NCI-H524 (cell line): ENCODE measurements at regions not wholly inside any gene's neighbourhood (a gene's known extent, or its start where the extent isn't known, plus 50 kb on each side); places are given as distances from the start of the nearest gene placed in this dataset.
A peak's percentile ranks its signal among the peaks of the same experiment; 100 is the strongest.
"Not testable (repeated sequence)": the region's sequence is repeated elsewhere in the genome, so short reads cannot be mapped to it uniquely, and the experiment has no call there.

Source experiments
- DNase-seq, 2 experiments: peaks; one replicate each; lab custom pipeline; 2025; lab: John Stamatoyannopoulos, UW

DNA sequence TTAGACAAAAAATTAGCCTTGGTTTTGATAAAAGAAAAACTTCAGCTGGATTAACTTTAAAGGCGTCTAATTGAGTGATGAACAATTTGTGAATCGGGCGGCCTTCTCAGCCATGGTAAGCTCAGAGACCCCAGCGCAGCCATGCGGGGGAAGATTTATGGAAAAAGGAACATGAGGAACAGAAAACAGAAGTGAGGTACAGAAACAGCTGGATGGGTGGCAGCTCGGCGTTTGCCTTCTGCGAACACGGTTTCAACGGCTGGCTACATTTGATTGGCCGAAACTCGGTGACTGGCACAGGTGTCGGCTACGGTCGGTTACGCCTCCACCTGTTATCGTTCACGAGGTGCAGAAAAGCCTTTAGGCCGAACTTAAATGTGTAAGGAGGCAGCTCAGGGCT is 401.4 kb upstream of the FAT1 start:
- no peak for DNase-seq

DNA sequence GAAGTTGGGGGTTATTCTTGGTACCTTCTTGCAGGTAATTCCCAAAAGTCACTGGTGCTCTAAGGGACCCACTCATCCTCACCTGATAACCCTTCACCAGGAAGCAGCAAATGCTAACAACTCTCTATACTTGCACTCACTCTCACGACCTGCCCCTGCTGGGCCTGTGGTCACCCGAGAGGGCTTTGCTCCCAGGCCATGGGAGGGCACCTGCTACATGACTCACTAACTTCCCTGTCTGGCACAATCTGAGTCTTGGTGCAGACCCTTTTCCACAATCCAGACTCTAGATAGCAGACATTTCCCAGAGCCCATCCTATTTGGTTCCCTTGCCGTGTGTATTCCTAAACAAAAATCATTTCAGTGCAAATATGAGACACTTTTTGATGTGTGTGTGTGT is 403.8 kb upstream of the FAT1 start:
- no peak for DNase-seq

DNA sequence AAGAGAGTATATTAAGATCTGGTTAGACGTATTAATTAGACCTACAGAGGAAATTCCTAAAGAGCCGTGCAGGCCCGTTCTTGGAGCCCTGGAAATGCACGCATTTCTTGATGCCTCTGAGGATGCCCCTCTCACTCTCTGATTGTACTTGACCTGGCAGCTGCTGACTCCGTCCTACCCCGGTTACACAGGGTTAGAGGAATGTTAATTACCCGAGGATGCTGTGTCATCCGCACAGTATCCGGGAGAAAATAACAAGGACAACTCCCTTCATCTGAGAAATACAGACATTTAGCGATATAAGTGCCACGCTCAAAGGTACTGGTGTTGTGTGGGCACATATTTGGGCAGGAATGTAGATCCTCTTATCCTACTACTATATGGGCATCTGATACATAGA is 404.6 kb upstream of the FAT1 start:
- no peak for DNase-seq

DNA sequence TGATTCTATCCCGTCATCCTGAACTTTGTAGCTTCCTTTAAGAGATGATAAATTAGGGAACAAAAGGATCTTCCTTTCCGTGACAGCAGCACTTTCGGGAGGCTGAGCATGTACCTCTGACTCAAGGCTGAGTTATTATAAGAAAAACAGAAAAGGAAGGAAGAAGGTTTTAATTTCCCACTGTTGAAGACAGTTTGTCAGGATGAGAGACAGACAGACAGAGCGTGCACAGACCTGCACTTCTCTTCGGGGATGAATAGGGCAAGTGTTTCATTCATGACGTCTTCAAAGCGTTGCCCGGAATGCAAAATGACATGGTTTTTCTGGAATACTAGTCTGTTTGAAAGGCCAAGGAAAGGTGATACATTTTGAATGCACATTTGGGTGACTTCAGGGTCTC is 405.3 kb upstream of the FAT1 start:
- DNase-seq: no peak

DNA sequence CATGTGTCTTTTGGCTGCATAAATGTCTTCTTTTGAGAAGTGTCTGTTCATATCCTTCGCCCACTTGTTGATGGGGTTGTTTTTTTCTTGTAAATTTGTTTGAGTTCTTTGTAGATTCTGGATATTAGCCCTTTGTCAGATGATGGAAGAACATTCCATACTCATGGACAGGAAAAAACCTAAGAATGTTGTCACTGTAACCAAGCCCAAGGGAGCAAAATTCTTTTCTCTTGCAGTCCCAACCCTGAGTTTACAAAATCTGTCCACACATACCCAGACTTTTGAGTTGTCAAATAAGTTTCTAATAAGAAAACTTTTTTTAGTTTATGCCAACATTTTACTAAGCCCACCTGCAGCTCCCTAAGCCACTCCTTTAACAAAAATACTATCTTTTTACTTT is 408.2 kb upstream of the FAT1 start:
- not testable (repeated sequence) for DNase-seq

DNA sequence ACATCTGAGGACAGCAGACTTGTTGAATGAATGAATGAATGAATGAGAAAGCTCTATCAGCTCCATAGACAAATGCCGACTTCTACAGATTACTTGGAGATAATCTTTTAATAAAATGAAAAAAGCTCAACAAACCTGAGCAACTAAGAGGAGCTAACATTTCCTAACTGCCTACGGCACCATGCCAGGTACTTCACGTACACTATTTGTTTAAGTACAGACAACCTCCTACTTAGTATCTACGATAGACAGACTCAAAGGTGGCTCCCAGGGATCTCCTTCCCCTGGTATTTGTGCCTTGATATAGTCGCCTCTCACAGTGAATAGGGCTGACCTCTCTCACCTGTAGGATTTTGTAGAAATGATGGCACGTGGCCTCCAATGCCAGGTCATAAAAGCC is 412.2 kb upstream of the FAT1 start:
- DNase-seq: no peak

DNA sequence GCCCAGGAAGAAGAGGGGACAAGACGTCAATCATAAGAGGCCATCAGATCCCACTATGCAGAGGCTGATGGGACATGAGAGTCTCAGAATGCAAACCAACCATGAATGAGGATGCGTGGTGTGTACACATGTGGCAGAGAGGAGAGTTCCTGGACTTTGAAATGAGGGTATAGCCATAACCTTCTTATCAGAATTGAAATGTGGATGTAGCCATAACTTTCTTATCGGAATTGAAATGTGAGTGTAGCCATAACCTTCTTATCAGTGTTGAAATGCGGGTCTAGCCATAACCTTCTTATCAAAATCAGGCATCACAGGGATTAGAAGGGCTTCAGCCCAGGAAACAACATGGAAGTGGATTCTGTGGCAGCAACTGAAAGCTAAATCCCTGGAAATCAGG is 415.5 kb upstream of the FAT1 start:
- no peak for DNase-seq

DNA sequence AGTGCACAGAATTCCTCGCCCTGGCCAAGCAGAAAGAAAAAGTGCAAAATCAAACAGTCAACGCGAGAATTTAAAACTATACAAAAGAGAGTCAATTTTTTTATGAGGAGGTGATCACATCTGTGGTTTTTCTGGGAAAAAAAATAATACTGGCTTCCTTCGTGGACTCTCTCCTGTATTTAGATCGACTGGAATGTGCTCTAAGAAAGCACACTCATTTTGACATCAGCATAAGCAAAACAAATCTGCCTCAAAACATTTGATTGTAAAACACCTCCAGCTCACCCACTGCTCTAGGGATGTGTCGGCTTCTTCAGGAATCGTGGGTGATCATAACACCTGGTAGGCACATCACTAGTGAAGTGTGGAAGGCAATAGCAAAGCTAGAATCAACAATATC is 417.4 kb upstream of the FAT1 start:
- DNase-seq: no peak

DNA sequence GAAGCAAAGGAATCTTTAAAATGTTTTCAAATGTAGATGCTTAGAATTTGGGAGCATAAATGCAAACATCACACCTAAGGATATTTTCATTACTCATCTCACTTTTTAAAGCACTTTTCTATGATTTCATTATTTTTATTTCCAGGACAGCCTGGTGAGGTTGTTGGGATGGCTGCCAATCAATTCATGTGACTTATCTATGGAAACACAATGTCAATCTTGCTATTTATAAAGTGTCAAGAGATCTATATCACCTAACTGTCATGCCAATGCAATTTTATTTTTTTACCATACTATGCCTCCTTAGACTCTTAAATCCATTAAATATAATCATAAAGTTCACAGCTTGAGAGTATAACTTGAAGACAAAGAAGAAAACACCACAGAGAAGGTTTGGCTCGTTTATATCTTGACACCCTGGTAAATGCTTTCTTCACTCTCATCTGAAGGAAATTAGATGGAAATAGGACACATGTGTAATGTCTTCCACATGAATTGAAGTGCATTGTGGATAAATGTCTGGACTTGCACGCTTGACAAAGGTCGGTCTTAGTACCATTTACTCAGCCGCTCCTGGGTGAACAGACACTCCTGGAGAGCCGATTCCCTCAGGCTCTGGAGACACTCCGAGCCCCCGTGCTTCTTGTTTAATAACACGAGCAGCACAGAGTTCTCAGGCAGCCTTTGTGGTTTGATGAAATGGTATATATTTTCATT is 425.7 kb upstream of the FAT1 start:
- DNase-seq: no peak

DNA sequence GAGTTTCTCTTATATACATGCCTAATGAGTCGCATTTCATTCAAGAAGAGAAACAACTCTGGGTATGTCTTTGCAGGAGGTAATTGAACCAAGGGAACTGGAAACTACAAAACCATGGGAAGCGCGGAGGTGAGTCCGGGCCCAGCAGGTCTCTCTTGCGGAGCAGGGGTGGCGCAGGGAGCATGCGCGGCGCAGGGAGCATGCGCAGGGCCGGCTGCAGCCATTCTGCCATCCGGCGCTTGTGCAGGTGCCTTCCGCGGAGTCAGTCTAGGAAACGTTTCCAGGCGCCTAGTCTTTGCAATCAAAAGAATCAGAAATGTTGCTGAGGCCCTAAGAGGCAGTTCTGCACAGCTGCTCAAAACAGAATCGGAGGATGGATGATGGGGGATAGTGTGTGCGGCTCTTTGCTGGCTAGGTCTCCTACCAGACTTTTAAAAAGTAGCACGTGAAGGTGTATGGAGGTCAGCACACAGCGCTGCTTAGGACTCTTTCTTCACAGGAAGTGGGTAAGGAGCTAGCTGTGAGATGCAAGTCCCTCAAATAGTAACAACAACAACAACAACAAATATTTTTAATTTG is 433.8 kb upstream of the FAT1 start:
- DNase-seq: no peak

DNA sequence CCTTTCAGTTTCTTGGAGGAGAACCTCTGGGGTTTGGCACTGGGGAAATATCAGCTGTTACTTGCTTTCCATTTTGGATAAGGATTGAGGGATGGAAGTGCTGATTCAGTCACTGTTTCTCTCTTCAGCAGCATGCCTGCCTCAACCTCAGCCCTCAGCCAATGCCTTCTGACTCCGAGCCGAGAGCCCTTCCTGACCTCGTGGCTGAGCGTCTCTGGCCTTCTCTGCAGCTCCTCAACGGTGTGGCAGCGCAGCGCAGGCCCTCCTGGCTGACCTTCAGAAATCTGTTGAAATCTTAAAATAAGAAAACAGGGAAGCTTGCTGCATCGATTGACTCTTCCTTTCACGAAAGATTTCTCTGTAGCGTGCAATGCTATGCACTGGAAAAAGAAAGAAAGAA is 434.3 kb upstream of the FAT1 start:
- no peak for DNase-seq

DNA sequence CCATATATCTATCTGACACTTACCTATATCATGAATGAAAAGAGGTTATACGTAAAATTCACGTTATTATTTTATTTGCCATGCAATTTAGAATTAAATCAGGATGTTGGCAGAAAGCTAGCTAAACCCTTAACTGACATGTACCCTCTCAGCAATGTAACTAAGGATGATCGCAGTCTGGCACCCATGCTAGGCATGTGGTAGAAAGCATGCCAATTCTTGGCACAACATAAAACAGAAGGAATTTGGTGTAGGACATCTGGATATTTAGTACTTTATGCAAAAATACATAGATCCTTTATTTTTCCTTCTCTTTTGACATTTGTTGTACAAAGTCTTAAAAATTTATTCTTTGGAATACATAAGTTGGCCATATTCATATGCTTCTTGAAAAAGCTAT is 436.8 kb upstream of the FAT1 start:
- DNase-seq: no peak

DNA sequence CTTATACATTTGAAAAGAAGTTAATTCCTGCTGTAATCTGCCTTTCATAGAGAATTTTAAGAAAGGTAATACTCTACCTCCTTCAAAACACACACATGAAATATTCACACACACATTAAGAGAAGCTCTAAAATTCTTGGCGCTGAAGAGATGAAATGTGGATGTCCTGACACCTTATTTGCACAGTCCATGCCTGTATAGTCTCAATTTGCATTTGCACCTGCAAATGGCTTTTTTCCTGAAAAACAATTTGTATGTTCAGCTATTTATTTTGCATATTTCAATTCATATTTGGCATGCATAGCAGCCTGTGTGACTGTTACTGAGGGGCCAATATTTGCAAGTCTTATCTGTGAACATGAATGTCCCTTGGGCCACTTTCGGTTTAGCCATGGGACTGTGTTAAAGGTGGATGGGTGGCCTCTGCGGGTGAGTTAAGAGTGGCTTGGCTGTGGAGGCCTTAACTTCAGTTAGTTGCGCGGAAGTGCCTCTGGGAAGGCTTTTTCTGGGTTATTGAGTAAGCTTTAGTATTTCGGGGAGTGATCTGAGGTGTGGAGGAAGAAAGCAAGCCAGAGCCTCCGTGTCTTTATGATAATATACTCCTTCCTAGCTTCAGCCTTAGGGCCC is 443.3 kb upstream of the FAT1 start:
- no peak for DNase-seq

DNA sequence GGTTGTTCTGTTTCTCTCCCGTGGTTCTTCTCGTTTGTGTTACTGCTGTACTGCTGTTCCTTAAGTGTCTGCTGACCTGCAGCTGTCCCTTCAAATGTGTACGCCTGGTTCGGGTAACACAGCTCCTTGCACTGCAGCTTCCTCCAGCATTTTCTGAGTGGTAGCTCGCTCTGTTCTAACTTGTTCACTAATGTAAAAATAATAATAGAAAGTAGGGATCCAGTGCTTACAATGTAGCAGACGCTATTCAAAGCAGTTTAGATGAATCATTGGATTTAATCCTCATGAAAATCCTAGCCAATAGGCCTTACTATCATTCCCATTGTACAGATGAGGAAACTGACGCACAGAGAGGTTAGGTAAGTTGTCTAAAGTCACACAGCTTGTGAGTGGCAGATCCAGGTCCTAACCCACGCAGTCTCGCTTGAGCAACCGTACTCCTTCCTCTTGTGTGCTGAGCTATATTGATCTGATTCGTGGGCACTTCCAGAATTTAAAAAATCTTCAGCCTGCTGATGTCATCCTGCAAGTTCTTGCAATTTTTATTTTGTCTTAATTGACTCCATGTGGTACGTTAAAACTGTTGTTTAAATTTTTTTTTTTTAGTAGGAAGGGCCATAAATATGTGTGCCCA is 448.2 kb upstream of the FAT1 start:
- DNase-seq: no peak

DNA sequence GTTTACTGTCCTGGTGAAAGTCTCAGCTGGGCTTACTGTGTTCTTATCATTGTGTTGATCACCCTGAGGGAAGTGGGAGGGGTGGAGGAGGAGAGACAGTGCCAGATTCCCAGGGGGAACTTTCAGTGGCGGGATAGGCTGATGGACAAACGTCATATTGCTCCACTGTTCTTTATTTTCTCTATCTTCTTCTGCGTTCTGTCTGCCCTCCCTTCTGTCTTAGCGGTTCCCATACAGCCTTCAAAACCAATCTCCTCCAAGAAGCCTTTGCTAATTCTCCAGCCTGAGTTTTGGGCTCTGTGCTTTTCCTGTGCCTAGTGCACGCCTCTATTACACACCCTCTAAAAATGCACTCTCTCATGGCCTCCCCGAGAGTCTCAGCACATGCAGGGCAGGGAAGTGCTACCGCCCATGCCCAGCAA is 448.7 kb upstream of the FAT1 start:
- DNase-seq: no peak

DNA sequence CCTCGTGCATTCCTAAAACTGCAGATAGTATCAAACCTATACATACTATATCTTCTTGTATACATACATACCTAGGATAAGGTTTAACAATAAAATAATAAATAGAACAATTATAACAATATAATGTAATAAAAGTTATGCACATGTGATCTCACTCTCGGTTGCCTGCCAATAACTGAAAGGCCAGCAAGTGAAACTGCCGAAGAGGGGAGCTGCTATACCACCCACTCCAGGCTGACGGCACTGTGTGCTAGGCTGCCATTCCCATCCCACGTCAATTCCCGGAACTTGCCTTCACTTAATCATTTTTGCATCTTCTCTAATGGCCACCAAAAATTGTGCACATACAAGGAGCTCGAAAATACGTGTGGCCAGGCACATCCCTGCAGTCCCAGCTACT is 451.1 kb upstream of the FAT1 start:
- no peak for DNase-seq

DNA sequence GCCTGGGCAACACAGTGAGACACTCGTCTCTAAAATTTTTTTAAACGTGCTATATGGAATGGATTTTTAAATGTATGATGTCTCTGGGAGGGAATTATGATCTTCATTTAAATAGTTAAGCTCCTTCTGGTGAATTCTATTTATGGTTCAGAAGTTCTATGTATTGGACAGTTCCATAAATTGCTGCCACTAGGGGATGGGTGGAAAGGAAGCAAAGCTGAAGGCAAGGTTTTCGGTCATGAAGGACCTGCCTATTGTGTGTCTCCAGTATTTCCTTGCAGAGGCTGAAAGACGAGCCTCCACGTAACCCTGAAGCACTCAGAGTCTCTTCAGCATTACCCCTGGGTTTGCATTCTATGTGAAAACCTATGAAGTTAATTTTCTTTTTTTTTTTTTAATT is 451.5 kb upstream of the FAT1 start:
- no peak for DNase-seq

DNA sequence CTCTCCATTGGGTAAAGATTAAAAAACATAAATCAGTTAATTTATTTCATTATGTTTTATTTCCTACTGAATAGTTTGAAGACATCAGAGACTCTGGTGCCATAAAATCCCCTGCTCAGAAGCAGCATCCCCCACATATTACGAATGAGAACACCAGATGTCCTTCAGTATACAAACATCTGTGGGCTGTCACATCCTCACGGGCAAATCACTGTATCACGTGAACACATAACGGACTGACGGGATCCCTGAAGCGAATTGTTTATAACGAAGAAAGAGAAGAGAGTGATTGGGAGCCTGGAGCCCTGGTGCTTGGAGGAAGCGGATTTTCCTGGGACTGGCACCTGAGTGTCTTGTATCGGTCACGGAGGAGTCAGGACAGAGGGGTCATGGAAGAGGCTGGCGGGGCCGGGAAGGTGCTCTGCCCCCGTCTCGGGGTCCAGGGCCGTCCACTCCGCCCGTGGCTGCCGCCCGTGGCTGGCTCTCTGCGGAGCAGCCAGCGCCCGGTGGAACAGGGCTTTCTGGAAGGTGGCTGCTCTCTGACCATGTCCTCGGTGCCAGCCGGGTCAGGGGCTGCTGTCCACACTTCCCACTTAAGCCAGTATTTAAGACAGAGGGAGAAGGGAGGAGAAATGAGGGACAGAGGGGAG is 452.7 kb upstream of the FAT1 start:
- DNase-seq: peak; percentile 20 to 68

DNA sequence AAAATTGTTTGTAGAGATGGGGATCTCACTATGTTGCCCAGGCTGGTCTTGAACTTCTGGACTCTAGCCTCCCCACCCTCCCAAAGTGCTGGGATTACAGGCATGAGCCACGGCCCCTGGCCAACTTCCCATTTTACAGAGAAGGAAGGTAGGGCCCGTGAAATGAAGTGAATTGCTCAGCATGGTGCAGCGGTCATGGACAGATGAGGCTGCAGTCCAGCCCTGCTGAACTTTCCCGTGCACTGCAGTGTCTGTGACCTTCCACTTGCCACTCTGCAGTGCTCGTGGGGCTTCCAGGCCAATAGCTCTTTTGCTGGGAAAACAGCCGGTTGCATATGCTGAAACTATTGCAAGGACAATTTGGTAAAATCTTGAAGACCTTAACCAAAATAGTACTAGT is 454.4 kb upstream of the FAT1 start:
- DNase-seq: no peak

DNA sequence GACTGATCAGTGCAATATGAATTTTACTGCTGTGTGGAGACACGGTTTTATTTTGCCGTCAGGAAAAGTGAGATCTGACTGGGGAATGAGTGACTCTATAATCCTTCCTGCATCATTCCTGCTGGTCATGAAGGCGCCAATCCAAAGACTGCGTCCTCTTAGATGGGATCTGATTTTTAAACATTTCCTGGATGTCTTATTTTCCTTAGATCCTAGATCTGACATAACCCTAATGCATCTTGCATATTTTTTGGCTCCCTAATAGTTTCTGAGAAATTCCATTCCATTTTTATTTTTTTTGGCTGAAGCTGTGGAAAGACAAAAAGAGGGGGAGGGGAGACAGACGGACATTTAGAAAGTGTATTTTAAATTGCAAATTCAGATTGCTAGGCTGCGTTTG is 454.9 kb upstream of the FAT1 start:
- DNase-seq: no peak

DNA sequence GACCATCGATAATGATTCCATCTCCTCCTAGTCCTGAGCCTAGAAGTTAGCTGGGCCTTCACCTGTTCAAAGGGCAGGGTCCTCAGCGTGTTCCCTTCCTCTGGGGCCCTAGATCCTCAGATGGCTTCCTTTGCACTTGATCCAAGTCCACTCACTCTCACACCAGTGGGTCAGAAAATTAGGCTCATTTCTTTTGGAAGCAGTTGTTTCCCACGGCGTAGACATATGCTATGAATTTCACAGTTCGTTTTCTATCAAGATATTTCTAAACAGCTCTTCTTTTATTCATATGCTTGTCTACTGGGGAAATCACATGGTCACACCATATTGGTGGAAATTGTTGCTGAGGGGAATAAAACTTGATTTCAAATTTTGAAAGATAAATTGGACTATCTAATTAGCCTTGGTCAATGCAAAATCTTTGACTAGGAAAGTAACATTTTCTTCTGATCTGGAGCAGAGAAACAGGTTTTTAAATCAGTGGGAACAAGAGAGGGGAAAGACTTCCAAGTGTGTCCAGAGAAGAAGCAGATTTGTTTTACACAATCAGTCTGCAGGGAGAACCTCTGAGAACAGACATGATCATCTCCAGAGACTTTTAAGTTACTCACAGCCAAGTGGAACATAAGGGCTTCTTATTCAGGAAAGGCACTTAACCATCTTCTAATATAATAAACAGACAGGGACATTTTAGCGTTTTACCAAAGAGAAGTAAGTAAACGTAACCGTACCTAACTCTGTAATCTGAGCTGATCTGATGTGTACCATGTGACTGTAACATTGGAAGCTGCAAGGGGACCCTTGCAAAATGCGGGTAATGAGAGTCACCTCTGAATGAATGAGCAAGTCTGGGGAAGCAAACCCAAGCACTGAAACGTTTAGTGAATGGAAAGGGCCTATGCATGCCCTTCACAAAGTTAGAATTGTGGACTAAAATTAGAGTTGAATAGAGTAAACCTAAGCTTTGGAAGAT is 455.7 kb upstream of the FAT1 start:
- peak in 1 of 2 experiments; percentile 58 for DNase-seq

DNA sequence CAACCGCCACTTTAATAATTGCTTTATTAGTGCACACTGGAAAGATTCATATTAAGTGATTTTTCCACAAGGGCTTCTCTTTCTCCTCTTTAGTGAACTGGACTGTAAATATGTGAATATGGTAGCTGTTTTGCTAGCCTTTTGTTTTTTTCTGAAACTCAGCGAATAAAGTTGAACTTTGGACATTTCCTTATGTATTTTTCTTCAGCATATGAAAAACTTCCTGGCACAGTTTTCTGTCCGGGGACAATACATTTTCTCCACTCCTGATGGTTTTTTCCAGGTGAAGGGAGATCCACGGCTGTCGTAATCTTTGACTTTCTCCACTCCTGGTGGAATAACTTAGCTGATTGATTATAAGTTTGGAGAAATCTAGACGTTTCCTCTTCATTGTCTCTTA is 457.4 kb upstream of the FAT1 start:
- no peak for DNase-seq
